H1 (cell line): ENCODE measurements at regions not wholly inside any gene's neighbourhood (a gene's known extent, or its start where the extent isn't known, plus 50 kb on each side); places are given as distances from the start of the nearest gene placed in this dataset.

ENCODE experiments used
- ASH2L ChIP-seq: fragments of 200-600, 300-600 bp; sonication (generic); IDR thresholded peaks from one replicate; pipeline ENCODE4 v1.7.1; 2017; ENCODE audit warnings: low read length
- E2F6 ChIP-seq: IDR thresholded peaks from 2 replicates; pipeline ENCODE4 v1.6.1; 2012; ENCODE audit warnings: inconsistent platforms

- no peak for TF ChIP-seq E2F6
- TF ChIP-seq ASH2L = no peak
Observed at GRCh38 chr2:21947046-21947445, 823.3 kb downstream of the TDRD15 start (continued).
